ENCODE measurements at regions not wholly inside any gene's neighbourhood (a gene's known extent, or its start where the extent isn't known, plus 50 kb on each side); places are given as distances from the start of the nearest gene placed in this dataset.

- no peak for TF ChIP-seq CTCF (tag by site-specific recombination; IDR thresholded peaks at IDR 0.05)
- no peak for TF ChIP-seq PRDM10 (tag by site-specific recombination; IDR thresholded peaks at IDR 0.05)
- no peak for TF ChIP-seq ZNF654 (tag by site-specific recombination; IDR thresholded peaks at IDR 0.05; ENCODE audit: low read depth)
- TF ChIP-seq ZNF24 (tag by site-specific recombination; IDR thresholded peaks at IDR 0.05): no peak
These were observed 123.0 kb upstream of the TLR3 start for GRCh38 chr4:185945906-185946305.
